Activated CD8-positive, alpha-beta memory T cell treated with anti-CD3 and anti-CD28 coated beads for 24 hours (primary cell): ENCODE measurements at regions not wholly inside any gene's neighbourhood (a gene's known extent, or its start where the extent isn't known, plus 50 kb on each side); places are given as distances from the start of the nearest gene placed in this dataset.

Source experiments
- DNase-seq: peaks from one replicate; pipeline ENCODE4 v3.0.0-alpha.2; 2020

DNA sequence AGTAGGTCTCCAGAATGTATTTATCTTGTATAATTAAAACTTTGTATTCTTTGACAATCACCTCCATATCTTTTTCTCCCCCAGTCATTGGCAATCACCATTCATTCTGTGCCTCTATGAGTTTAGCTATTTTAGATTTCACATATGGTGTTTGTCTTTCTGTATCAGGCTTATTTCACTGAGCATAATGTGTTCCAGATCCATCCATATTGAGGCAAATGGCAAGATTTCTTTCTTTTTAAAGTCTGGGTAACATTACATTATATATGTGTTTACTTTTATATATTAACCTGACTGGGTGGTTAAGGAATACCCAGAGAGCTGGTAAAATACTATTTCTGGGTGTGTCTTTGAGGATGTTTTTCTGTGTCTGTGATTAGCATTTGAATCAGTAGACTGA lies 486.6 kb downstream of the SQOR start:
- DNase-seq: no peak

DNA sequence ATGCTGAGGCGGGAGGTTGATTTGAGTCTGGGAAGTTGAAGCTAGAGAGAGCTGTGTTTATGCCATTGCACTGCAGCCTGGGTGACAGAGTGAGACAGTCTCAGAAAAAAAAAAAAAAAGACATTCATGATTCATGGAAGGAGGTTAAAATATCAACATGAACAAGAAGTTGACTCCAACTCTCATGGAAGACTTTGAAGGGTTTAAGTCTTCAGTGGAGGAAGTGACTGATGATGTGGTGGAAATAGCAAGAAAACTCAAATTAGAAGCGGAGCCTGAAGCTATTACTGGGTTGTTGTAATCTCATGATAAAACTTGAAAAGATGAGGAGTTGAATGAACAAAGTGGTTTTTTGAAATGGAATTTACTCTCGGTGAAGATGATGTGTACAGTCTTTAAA lies 491.8 kb downstream of the SQOR start:
- no peak for DNase-seq

DNA sequence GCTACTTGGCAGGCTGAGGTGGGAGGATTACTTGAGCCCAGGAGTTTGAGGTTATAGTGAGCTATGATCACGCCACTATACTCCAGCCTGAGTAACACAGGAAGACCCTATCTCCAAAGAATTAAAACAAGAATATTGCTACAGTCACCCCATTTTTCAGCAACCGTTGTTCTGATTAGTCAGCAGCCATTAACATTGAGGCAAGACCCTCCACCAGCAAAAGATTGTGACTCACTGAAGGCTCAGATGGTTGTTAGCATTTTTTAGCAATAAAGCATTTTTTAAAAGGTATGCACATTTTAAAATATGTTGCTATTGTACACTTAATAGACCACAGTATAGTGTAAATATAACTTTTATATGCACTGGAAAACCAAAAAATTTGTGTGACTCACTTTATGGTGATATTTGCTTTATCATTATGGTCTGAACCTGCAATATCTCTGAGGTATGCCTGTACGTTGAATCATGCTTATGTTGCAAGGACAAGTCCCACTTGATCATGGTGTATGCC lies 492.6 kb downstream of the SQOR start:
- DNase-seq: no peak

DNA sequence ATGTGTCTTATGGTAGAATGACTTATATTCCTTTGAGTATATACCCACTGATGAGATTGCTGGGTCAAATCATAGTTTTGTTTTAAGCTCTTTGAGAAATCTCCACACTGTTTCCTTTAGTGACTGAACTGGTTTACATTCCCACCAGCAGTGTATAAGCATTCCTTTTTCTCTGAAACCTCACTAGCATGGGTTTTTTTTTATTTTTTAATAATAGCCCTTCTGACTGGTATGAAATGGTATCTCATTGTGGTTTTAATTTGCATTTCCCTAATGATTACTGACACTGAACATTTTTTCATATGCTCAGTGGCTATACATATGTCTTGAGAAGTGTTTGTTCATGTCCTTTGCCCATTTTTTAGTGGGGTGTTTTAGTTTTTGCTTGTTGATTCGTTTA lies 494.3 kb downstream of the SQOR start:
- no peak for DNase-seq

DNA sequence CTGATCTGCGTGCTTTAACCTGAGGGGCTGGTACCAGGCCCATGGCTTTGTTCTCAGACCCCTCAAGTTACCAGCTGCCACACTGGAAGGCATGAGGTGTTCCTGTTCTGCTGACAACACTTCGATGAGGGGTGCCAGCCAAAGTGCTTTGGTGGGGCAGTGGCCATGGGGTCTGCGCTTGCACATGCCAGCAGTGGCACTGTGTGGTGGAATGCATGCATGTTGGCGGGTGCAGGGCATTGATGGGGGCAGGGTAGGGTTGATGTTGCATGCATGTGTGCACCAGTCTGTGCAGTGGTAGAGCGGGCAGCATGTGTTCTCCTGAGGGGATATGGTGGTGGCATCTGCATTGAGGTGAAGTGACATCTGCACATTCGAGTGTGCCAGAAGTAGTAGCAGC lies 497.0 kb downstream of the SQOR start:
- DNase-seq: no peak

DNA sequence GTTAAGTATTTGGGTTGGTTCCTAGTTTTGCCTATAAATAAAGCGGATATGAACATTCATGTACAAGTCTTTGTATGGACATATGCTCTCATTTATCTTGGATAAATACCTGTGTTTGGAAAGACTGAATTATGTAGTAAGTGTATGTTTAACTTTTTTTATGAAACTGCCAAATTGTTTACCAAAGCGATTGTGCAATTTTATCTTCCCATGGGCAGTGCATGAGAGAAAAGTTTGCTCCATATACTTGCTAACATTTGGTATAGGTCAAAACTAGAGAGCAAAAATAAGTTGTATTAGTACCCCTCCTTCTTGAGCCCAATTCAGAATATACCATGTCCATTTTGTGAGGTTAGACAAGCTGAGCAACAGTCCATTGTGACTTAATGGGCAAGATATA lies 502.6 kb downstream of the SQOR start:
- no peak for DNase-seq

DNA sequence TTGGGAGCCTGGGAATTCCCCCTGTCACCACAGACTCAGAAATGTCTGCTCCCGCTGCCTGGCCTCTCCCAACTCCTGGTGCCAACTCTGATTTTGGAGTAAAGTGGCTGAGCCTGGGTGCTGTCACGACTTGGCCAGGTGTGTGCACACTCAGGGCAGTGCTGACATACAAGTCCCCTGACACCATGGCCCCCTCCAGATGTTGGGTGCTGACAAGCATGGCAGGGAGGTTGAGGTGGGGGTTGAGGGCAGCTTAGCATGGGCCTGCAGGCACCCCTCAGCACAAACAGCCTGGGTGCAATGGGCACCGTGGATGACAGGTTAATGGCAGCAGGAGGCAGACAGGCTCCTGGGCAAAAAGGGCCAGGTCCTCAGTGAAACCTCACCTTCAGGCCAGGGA lies 511.2 kb downstream of the SQOR start:
- DNase-seq: no peak

DNA sequence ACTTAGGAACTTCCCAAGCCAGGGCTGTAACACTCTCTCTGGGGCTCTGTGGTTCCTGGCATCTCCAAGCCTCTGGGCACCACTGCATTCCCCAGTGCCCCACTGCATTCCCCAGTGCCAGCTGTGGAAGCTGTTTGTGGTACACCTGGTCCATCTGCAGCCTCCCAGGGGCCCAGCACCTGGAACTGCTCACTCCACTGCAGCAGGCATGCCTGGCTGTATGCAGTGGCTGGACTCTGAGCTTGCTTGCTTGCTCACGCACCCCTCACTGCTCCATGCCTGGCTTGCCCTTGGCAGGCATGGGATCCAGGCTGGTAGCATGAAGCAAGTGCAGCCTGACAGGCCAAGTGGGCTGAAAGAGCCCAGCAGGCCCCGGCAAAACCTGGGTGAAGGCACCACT lies 512.1 kb downstream of the SQOR start:
- DNase-seq: no peak

DNA sequence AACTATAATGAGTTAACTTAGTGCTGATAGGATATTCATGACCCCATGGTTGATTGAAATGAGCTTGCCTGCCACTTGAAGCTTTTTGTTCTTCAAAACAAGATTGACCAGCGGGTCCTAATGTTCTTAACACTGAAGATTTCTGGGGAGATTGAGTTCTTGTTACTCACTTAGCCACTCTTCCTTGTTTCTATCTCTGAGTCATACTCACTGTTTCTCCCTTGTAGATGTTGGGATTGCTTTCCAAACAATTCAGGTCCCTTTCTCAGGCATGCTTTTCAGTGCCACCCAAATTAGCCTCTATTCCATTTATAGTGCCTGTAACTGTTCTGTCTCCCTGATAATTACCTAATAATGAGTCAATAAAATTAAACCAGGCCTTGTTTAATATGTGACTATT lies 517.0 kb downstream of the SQOR start:
- DNase-seq: no peak

DNA sequence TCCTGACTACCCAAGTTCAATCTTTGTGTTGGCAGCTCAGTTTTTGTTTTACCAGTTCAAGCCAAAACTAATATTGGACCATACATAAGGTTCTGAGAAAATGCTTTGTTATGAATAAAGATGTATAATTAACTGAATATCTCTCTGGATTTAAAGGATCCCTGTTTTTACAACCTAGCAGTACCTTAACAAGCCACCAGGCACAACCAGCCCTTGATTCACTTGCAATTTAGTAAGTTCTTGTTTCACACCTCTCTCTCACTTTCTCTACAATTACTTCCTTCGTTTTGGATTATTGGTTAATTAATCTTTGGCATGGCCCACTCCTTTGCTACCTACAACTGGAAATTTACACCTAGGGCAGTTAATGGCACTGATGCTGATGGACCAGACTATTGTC lies 531.9 kb downstream of the SQOR start:
- DNase-seq: no peak

DNA sequence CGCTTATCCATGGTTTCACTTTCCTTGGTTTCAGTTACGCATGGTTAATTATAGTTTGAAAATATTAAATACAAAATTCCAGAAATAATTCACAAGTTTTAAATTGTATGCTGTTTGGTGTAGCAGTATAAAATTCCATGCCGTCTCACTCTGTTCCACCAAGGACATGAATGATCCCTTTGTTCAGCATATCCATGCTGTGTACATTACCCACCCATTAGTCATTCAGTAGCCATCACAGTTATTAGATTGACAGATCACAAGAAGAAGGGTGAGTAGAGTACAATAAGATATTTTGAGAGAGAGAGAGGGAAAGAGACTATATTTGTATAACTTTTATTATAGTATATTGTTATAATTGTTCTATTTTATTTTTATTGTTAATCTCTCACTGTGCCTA lies 535.5 kb downstream of the SQOR start:
- no peak for DNase-seq

DNA sequence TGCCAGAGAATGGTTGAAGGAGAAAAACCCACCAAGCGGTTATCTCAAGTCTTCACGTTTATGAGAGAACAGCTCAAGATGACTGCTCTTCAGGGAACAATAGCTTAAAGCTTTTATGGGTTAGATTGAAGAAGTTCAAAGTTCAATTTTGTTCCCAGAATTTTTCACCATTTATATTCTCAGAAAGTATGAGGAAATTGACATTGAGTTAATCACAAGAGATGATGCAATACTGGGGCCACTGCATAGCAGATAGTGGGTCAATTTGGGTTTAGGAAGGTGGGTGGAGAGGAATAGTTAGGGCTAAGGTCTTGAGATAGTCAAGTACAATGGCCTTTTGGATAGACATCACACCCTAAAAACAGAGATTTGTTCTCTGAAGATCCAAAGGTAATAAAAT lies 539.3 kb downstream of the SQOR start:
- no peak for DNase-seq

DNA sequence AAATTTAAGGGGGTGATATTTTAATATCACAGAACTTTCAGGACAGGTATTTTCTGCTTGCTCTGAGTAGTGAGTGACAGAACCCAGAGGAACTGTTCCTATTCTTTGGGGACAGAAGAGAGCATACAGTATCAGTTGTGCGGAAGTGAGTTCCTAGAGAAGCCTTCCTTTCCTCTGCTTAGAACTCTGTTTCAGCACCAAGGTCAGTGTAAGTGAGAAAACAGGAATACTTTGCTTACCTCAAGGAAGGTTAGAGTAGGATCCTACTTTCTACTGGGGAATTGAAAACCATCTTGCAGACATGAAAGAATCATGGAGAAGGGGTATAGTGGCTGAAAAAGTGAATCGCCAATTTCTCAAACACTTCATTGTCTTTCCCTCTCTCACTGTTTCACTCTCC lies 542.4 kb downstream of the SQOR start:
- no peak for DNase-seq

DNA sequence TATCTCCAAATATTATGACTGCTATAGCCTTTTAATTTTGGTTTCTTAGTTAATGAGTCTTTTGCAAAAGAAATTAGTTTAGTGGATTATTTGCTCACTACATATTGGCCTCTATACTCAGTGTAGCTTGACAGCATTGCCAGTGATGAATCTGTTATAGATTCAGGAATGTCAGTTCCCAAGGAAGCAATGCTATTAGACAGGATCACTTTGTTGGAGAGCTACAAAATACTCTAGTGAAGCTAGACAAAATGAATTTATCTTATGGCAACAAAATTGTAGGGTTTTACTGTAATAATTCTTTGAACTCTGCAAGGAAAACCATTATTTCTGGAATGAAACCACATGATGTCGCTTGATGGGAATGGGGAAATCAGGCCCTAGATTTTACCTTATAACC lies 543.3 kb downstream of the SQOR start:
- no peak for DNase-seq

DNA sequence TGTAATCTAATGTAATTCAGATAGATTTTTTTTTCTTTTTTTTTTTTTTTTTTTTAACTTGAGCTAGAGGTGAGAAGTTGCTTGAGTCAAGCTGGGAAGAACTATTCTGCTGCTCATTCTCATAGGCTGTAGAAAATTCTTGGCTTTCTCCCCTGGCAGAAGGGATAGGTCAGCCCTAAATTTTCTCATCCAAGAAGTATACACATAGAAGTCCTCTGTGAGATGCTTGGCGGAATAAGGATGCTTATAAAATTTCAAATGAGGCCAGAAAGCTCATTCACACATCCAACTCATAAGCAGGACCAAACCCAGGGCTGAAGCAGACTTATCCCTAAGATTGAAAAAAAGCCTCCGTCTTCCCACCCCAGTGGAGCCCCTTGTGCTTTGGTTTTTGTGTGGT lies 572.5 kb downstream of the SQOR start:
- DNase-seq: no peak

DNA sequence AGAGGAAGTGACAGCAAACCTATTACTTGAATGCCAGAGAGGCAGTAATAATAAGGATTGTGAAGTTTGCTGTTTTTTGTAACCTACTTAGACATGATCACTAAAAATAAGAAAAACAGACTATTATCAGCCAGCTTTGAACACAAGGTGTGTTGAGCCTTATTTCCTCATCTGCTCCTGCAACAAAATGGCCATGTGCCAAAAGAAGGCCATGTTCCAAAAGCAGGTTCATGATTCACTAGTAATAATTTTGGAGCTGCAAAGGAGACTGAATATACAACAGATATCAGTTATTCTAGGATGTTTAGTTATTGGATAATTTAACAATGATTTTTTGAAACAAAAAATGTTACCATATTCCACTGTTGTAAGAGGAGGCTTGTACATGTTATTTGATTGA lies 578.7 kb downstream of the SQOR start:
- no peak for DNase-seq

DNA sequence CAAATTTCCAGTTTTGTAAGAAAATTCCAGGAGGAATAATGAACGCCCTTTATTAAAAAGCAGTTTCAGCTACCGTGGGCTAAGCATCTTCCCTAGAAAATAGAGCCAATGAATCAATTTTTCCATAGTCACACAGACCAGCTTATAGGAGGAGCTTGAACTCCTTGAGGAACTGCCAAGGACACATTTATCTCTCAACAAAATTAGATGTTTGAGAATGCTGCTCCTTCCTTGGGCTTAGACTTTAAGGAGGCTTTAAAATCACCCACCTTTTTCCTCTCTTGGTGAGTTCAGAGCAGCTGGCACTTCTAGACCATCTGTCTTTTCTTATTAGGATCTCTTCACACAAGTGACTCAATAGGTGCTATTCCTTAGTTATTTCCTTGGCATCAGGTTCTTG lies 588.0 kb downstream of the SQOR start:
- DNase-seq: no peak

DNA sequence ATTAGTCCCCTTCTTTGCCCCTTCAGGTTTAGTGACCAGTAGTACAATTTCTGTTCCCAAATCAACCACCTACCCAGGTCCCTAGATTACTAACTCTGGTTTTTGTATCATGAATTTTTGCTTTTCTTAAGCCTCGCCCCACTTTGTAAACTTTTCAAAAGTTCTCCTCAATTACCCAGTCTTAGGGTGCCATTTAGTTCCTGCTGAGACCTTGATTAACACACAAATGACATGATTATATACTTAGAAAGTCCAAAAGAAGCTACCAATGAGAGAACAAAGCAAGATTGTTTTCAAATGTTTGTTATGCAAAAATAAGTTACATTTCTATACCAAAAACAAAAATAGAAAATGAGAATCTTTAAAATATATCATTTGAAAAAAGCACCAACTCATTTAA lies 594.4 kb downstream of the SQOR start:
- DNase-seq: no peak

DNA sequence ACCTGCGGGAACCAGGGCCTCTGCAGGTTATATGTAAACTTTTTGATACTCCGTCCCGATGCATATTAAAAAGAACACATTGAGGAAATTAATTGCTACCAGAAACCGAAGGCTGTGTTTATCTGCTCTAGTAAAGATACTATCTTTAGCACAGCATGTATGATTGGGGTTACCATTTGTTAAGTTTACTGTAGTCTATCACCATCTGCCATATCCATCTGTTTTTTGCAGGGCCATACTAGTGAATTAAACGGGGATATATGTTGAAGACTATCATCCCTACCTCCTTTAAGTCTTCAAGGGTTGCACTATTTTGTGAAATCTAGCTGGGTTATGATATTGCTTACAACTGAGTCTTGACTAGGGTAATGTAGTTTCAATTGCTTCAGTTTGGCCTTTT lies 597.0 kb downstream of the SQOR start:
- no peak for DNase-seq

DNA sequence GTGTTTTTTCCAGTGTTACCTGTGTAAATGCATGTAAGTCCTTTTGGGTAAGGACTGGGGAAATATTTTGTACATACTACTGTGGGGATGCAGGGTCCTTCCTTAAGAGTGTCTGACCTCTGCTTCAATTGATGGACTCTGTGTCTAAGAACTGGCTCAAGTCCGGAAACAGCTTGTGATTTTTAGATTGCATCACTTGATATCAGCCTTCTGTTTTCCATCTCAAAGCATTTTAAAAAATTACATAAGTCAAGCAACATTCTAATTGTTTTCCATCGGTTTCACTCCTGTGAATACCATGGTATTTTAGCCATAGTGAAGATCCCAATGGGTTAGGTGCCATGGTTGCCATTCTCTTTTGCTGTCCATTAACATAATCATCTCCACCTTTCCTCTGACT lies 597.6 kb downstream of the SQOR start:
- no peak for DNase-seq

DNA sequence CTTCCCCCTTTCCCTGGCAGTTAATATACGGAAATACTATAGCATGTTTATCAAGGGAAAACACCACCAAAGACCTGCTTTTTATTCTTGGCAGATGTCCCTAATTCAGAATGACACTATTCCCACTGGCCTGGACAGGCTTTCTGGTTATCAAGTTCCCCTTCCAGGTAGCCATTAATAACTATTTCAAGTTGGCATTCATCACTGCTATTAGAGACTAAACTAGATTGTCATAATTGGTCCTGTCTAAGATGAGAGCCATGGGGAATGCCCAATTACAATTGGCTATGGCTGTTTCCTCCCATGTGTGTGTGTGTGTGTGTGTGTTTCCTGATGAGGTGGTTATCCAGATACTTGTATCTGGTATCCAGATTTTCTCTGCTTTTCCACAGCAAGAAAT lies 608.1 kb downstream of the SQOR start:
- DNase-seq: no peak

DNA sequence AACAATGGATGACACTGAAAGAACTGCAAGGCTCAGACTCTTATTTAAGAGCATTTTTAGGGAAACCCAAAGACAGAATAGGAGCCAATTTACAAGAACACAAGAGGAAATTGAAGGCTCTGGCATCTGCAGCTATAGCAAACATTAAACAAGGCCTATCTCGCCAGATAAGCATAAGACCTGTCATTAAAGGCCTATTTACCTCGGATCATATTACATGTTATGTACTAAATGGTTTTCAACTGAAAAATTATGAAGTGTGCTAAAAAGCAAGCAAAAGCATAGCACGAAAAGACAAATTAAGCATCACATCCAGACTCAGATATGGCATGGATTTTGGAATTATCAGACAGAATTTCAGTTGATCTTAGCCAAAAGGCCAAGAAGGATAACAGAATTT lies 617.1 kb downstream of the SQOR start:
- no peak for DNase-seq

DNA sequence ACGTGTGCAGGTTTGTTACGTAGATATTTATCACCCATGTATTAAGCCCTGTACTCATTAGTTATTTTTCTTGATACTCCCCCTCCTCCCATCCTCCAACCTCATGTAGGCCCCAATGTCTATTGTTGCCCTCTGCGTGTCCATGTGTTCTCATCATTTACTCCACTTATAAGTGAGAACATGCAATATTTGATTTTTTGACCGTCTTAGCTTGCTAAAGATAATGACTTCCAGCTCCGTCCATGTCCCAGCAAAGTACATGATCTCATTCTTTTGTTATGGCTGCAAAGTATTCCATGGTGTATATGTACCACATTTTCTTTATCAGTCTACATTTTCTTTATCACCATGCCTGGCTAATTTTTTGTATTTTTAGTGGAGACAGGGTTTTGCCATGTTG lies 623.2 kb downstream of the SQOR start:
- no peak for DNase-seq

DNA sequence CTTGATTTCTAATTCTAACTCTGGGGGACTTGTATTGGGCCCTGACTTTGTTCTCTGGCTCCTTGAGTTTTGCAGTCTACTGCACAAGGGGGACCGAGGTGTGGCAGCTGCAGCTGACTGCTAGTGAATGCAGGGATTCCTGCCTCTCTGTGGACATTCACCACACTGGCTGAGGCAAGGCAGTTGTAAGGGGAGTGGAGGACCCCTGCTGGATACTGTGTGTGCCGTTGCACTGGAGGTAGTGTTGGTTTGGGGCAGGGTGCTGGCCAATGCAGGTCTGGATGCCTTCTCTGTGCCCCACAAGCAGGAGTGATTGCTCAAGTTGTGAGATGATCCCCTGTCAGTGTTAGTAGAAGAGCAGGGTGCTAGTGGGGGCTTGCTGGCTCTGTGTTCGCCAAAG lies 626.1 kb downstream of the SQOR start:
- no peak for DNase-seq

DNA sequence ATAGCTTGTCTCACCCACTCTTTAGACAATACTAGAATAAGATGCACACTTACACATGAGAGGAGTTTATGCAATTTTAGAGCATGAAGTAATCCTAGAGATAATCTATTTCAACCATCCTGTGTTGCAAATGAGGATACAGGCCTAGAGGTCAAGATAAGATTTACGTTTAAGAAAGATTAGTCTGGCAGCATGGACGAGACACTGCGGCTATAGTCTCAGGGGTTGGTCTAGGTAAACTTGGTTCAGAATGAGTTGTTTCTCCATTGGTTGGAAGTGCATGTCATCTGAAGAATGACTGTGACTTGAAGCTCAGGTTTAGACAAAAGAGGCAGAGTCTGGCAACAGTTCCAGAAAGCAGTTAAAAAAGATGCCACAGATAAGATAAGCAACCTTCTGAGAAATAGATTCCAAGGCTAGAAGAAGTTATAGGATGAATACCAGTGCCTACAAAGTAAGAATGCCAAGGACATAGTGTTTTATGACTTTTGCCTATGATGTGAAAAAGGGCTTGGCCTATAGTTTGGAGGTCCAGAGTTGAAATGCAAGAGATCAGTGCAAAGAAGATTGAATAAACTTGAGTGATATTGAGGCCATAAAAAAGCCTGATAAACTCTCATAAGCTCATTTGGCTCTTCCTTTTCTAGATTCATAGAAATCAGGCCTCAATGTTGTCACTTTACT lies 631.0 kb downstream of the SQOR start:
- DNase-seq: no peak

DNA sequence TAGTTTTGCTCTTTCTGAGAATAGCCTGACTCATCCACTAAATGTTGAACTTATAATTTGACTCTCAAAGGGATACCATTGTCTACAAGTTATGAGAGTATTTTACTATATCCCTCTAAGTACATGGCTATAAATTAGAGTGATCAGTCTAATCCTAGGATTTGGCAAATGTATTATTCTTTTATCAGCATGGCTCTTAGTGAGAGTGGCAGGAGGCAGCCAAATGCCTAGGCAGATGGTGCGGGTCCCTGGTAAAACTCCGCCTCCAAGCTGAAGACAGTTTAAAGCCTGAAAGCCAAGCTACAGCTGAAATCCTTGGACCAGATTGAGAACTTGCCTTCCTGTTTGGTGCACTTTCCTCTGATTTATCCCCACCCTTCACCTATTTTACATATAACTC lies 631.8 kb downstream of the SQOR start:
- DNase-seq: no peak
